ENCODE measurements at regions not wholly inside any gene's neighbourhood (a gene's known extent, or its start where the extent isn't known, plus 50 kb on each side); places are given as distances from the start of the nearest gene placed in this dataset.

- no peak for DNase-seq (ENCODE audit: extremely low read depth, low read depth, low spot score)
Measured at GRCh38 chr2:121860033-121860757, 104.7 kb downstream of the TSN start.

DNA sequence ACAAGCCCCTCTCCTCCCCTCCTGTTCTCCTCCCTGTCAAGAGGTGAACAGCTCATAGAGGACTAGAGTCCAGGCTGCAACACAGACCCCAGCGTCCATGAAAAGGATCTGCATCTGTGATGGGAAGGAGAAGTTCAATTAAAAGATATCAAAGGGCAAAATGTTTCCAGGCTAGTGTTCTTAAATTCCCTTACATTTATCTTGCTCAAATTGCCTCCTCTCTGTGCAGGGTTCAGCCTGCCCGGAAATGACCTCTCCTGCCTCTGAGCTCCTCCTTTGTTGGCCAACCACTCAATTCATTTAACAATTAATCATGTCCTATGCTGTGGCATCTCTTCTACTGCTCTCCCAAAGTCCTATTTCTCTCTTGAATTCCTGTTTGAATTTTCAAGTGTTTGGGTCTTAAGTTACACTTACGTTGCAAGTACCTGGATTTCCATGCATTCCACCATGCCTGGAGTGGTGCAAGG, 105.3 kb downstream of the TSN start:
- DNase-seq (ENCODE audit: extremely low read depth, low read depth, low spot score) = no peak

- DNase-seq (ENCODE audit: extremely low read depth, low read depth, low spot score) = no peak
Measured at GRCh38 chr2:121862286-121862685, 106.8 kb downstream of the TSN start.

GRCh38 chr2:121865914-121866313, 110.5 kb downstream of the TSN start:
- no peak for DNase-seq (ENCODE audit: extremely low read depth, low read depth, low spot score)

- no peak for DNase-seq (ENCODE audit: extremely low read depth, low read depth, low spot score)
Measured at GRCh38 chr2:121866789-121867188, 111.3 kb downstream of the TSN start.

GRCh38 chr2:121868652-121869051, 113.2 kb downstream of the TSN start:
- no peak for DNase-seq (ENCODE audit: extremely low read depth, low read depth, low spot score)

DNA sequence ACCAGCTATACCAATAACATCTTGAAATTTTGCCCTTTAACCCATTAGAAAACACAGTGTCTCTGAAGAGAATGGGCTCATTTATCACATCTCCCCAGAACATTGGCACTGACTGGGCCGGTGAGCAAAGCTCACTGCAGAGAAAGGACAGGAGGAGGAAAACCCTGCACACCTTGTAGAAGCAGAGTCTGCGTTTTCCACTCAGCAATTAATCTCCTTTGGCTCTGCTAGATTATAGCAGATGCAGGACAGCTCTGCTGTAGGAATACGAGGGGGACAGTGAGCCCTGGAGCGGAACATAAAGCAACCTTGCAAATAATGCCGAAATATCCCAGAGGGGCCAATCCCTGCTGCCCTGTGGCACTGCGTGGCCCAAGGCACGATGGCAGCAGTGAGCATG, 113.9 kb downstream of the TSN start:
- no peak for DNase-seq (ENCODE audit: extremely low read depth, low read depth, low spot score)

DNA sequence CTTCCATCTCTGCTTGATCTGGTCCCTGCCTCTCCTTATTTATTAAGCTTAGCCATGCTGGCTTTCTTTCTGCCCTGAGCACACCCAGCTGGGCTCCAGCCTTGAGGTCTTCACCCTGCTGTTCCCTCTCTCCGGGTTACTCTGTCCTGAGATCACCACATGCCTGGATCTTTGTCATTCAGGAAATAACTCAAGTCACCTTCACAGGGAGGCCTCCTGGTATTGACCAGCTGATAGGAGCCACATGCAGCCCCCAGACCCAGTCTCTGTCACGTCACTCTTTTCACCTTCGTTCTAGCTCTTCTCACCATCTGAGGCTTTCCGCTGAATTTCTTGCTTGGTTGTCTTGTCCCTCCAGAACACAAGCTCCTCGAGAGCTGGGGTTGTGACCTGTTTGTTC, 114.4 kb downstream of the TSN start:
- no peak for DNase-seq (ENCODE audit: extremely low read depth, low read depth, low spot score)

- DNase-seq (ENCODE audit: extremely low read depth, low read depth, low spot score) = no peak
Measured at GRCh38 chr2:121872651-121873050, 117.2 kb downstream of the TSN start.

DNA sequence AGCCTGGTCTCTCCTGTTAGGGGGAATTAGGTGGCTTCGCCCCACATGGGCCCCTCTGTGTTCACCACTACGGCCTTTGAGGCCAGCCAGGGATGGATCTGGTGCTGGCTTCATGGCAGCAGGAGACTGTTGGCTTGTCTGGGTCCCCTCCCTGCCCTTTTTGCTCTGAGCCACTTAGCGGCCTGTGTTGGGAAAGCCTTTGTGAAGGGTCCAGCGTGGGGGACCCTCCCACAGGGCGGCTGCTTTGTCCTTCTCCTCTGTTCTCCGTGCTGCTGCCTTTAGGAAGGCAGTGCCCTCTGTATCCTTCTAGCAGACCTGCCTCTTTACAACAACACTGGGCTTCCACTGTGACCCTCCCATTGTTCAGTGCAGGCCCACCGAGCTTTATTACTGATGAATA, 118.4 kb downstream of the TSN start:
- DNase-seq (ENCODE audit: extremely low read depth, low read depth, low spot score) = no peak

DNA sequence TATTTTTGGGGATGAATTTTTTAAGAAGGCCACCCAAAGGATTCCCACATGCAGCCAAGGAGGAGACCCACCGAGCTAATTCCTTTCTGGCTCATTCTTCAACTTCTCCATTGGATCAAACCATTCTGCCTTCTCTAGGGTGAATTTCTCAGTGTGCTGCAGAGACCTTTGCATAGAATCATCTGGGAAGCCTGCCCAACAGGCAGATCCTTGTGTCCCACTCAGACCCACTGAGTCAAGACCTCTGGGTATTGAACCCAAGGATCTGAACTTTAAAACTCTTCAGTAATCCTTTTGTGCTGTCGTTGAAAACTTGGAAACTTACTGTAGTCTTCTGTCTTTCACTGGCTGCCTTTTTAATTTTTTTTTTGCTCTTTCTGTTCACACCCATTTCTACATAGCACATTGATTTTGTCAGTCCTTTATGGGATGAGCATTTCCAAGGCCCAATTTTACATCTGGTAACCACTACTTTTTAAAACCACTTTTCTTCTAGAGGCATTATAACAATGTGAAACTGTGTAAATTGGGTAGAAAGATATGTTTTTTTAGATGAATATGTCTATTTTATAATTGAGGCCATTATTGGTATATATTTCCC, 120.2 kb downstream of the TSN start:
- DNase-seq (ENCODE audit: extremely low read depth, low read depth, low spot score) = no peak

DNA sequence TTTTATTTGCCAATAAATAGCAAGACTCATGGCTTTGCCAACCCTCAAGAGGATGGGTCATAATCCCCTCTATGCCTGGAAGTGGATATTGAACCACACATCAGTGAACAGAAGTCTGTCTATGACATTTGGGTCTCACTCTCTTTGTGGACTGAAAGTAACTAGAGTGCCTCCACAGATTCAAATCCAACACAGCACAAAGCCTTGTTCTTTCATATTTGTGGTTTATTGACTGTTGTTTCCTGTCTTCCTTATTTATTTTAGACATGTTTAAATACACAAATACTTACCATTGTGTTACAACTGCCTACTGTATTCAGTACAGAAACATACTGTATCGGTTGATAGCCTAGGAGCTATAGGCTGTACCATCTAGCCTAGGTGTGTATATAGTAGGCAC, 121.9 kb downstream of the TSN start:
- no peak for DNase-seq (ENCODE audit: extremely low read depth, low read depth, low spot score)

DNA sequence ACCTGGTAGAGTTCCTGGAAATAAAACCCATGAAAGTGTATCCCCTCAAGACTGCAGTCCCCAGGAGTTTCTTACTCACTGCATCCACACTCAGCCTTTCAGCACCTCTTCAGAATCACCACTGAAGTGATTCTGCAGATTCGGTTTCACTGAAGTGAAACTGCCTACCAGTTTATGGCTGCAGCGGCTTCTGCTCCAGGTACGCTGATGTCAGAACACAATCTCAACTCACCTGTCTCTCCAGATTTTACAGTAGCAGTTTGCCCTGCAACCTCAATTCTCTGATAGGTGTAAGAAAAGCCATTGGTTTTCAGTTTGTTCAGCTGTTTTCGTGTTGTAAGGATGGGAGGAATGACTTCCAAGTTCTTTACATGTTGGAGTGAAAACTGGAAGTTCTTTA, 124.8 kb downstream of the TSN start:
- DNase-seq (ENCODE audit: extremely low read depth, low read depth, low spot score) = no peak

DNA sequence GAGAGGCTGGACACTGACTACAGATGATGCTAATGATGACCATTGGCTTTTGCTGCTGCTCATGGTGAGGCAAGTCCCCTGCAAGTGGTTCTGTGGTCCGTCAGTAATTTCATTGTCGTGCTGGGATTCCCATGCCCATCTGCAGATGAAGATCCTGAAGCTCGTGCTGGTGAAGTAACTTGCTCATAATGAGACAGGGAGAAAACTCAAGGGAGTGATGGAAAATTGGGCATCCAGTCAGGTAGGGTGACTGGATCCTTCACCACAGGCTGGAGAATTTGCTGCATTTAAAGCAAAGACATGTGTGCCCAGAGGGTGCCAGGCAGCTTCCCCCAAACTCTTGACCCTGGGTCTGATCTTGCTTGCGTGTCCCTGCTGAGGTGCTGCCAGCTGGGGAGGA, 125.6 kb downstream of the TSN start:
- no peak for DNase-seq (ENCODE audit: extremely low read depth, low read depth, low spot score)

DNA sequence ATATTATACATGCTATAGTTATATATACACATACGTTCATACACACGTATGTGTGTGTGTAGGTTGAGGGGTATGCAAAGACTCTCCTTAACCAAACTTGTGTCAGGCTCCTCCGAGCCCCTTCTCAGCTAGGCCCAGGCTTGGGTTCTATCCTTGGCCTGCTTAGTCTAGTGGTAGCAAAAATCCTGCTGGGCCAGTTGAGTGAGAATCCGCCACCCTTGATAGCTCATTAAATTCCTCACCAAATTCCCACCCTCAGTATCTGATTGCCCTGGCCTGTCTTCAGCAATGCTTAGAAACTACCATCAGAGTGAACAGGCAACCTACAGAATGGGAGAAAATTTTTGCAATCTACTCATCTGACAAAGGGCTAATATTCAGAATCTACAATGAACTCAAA, 126.5 kb downstream of the TSN start:
- no peak for DNase-seq (ENCODE audit: extremely low read depth, low read depth, low spot score)

- DNase-seq (ENCODE audit: extremely low read depth, low read depth, low spot score) = no peak
Measured at GRCh38 chr2:121884078-121884477, 128.6 kb downstream of the TSN start.

DNA sequence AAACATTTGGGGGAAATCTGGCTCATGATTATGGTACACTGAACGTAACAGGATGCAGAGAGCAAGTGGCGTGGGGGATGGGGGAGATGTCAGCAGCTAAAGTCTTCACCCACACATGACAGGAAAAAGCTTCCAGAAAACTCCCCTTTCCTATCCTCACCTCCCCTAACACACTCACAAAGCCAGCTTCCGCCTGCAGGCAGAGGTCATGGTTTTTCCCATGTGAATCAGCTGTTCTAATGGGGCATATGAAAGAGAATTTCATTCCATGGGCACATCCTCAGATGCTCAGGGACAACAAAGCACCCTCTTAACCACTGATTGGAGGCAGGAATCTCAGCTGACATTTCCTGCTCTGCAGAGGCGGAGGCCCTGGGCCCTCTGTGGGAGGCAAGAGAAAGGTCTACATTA, 129.1 kb downstream of the TSN start:
- no peak for DNase-seq (ENCODE audit: extremely low read depth, low read depth, low spot score)

GRCh38 chr2:121886059-121886458, 130.6 kb downstream of the TSN start:
- DNase-seq (ENCODE audit: extremely low read depth, low read depth, low spot score) = no peak

DNA sequence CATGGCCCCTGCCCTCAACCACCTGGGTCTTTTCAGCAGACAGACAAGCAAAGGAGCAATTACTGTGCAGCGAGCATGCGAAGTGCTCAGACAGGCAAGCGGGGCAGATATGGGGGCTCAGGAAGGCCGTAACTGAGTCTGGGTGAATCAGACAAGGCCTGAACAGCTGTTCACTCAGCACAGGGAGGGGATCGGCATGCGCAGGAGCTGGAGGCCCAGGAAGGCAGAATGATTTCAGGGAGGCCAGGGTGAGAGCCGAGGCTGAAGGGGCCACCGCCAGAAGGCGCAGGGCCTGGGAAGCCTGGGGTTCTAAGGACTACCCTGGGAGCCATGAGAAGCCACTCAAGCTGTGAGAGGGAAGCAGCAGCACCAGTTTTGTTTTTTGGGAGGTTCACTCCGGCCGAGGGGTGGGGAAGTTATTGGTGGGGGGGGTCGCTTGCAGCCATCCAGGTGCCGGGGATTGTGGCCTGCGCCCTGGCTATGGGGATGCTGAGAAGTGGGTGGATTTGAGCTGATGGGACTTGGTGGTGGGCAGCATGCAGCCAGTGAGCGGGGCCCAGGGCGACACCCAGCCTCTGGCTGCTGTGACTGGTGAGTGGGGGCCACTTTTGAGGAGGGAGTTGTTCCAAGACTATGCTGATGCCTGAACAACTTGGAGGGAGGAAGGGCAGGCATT, 132.2 kb downstream of the TSN start:
- DNase-seq (ENCODE audit: extremely low read depth, low read depth, low spot score) = no peak

DNA sequence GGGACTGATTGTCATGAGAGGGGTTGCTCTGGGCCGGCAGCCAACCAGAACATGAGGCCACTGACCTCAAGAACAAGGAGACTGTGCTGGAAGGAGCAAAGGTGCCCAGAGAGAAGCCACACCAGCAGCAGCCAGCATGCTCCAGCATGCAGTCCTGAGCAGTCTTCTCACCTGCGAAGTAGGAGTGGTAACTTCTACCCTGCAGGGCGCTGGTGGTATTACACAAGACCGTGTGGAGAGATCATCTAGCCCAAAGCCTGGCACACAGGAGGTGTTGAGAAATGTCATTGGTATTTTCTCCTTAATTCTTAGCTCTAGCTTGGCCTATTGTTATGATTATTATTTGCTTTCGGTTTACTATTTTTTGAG, 132.7 kb downstream of the TSN start:
- no peak for DNase-seq (ENCODE audit: extremely low read depth, low read depth, low spot score)

GRCh38 chr2:121890041-121890440, 134.6 kb downstream of the TSN start:
- no peak for DNase-seq (ENCODE audit: extremely low read depth, low read depth, low spot score)
